ENCODE measurements at regions not wholly inside any gene's neighbourhood (a gene's known extent, or its start where the extent isn't known, plus 50 kb on each side); places are given as distances from the start of the nearest gene placed in this dataset.
"Not testable (repeated sequence)": the region's sequence is repeated elsewhere in the genome, so short reads cannot be mapped to it uniquely, and the experiment has no call there.

DNA sequence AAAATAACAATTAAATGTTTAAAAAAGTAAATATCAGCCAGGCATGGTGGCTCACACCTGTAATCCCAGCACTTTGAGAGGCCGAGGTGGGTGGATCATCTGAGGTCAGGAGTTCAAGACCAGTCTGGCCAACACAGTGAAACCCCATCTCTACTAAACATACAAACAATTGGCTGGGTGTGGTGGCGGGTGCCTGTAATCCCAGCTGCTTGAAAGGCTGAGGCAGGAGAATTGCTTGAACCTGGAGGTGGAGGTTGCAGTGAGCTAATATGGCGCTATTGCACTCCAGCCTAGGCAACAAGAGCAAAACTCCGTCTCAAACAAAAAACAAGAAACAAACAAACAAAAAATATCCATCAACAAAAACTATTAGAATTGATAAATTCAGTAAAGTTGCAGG is 77.5 kb downstream of the SNX5 start:
- DNase-seq (ENCODE audit: low spot score); H3K27me3 Mint-ChIP-seq (ENCODE audit: low read depth); H3K4me3 Mint-ChIP-seq (ENCODE audit: unreplicated experiment); H3K27ac Mint-ChIP-seq (ENCODE audit: unreplicated experiment): not testable (repeated sequence)
- H3K9me3 Mint-ChIP-seq (ENCODE audit: low read depth) = peaks cover 27% of the 10 kb centered on the region
- peaks cover 26% of the 10 kb centered on the region for H3K4me1 Mint-ChIP-seq (ENCODE audit: low read depth)
- peaks cover 15% of the 10 kb centered on the region for H3K36me3 Mint-ChIP-seq (ENCODE audit: low read depth)

DNA sequence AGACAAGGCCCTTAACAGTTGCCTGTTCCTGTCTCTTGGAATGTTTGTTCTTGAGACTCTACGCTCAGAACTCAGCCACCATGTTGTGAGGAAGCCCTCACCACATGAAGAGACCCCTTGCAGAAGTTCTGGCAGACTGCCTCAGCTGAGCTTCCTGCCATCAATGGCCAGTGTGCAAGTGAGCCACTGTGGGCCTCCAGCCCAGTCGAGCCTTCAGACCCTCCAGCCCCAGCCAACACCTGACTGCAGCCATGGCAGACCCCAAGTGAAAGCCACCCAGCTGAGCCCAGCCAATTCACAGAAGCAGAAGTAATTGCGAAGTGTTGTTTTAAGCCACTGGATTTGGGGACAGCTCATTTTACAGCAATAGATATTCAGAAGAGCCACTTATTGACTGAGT is 78.3 kb downstream of the SNX5 start:
- H3K27me3 Mint-ChIP-seq (ENCODE audit: low read depth) = no peaks in the 10 kb centered on the region
- peaks cover 15% of the 10 kb centered on the region for H3K36me3 Mint-ChIP-seq (ENCODE audit: low read depth)
- TF ChIP-seq, protein P1, sequence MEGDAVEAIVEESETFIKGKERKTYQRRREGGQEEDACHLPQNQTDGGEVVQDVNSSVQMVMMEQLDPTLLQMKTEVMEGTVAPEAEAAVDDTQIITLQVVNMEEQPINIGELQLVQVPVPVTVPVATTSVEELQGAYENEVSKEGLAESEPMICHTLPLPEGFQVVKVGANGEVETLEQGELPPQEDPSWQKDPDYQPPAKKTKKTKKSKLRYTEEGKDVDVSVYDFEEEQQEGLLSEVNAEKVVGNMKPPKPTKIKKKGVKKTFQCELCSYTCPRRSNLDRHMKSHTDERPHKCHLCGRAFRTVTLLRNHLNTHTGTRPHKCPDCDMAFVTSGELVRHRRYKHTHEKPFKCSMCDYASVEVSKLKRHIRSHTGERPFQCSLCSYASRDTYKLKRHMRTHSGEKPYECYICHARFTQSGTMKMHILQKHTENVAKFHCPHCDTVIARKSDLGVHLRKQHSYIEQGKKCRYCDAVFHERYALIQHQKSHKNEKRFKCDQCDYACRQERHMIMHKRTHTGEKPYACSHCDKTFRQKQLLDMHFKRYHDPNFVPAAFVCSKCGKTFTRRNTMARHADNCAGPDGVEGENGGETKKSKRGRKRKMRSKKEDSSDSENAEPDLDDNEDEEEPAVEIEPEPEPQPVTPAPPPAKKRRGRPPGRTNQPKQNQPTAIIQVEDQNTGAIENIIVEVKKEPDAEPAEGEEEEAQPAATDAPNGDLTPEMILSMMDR (IDR thresholded peaks at IDR 0.05) = no peak
- peaks cover 26% of the 10 kb centered on the region for H3K4me1 Mint-ChIP-seq (ENCODE audit: low read depth)
- no peak overlapping the region for H3K4me3 Mint-ChIP-seq (ENCODE audit: unreplicated experiment)
- no peak overlapping the region for H3K27ac Mint-ChIP-seq (ENCODE audit: unreplicated experiment)
- H3K9me3 Mint-ChIP-seq (ENCODE audit: low read depth) = peaks cover 27% of the 10 kb centered on the region
- no peak for DNase-seq (ENCODE audit: low spot score)

DNA sequence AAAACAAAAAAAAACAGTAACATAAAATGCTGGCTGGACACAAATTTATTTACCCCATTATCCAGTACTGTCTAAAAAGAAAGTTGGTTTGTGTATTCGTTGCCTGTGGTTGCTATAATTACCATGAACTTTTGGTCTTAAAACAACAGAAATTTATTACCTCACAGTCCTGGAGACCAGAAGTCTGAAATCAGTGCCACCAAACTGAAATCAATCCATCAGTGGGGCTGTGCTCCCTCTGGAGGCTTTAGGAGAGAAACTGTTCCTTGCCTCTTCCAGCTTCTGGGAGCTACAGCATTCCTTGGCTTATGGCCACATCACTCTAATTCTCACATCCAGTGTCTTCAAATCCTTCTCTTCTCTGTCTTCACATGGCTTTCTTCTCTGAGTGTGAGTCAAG is 79.4 kb downstream of the SNX5 start:
- Mint-ChIP-seq H3K4me3 (ENCODE audit: unreplicated experiment) (no peak overlapping the region), H3K36me3 (ENCODE audit: low read depth) (peaks cover 15% of the 10 kb centered on the region), H3K27ac (ENCODE audit: unreplicated experiment) (no peak overlapping the region), H3K27me3 (ENCODE audit: low read depth) (no peaks in the 10 kb centered on the region), H3K9me3 (ENCODE audit: low read depth) (peaks cover 27% of the 10 kb centered on the region), H3K4me1 (ENCODE audit: low read depth) (peaks cover 34% of the 10 kb centered on the region)
- TF ChIP-seq, protein P1 (IDR thresholded peaks at IDR 0.05) = peak; percentile 38
- no peak for DNase-seq (ENCODE audit: low spot score)

DNA sequence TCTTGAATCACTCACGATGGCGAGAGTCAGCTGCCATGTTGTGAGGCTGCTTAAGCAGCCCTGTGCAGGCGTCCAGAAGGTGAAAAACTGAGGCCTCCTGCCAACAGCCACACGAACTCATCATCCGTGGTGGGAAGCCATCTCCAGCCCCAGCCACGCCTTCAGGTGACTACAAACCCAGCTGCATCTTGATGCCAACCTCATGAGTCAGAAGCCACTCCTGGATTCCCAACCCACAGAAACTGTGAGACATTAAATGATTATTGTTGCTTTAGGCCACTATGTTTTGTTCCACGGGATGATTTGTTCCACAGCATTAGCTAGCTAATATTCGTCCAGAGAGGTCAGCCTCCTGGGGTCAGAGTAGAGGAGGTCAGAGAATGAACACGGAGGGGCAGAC is 80.5 kb downstream of the SNX5 start:
- TF ChIP-seq, protein P1 (IDR thresholded peaks at IDR 0.05) = no peak
- no peak overlapping the region for H3K4me3 Mint-ChIP-seq (ENCODE audit: unreplicated experiment)

DNA sequence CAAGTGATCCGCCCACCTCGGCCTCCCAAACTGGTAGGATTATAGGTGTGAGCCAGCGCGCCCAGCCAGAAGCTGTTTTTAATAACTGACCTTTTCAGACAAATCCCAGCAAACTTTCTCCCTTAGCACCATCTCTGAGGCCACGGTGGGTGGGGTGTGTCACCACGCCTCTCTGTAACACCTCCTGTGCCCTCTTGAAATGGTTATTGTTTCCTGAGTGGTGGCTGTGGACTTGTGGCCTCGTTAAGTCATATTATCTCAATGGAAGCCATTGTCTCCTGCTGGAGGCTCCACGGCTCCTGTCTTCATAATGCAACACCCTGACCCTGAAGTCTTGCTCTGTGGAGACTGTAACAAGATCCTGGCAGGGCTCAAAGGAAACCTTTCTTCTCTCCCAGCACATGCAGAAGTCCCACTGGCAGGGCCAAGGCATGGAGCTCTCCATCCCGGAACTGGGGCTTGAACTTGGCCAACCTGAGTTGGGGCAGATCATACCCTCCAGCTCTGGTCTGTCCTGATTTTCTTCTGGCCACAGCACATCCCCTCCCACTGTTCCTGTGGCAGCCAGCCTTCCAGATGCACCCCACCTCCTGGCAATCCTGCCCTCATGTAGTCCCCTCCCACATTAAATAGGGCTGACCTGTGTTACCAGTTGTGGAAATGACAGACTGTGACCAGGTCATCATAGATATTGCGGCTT is 81.1 kb downstream of the SNX5 start:
- H3K4me1 Mint-ChIP-seq (ENCODE audit: low read depth) = peaks cover 38% of the 10 kb centered on the region
- H3K27me3 Mint-ChIP-seq (ENCODE audit: low read depth) = no peaks in the 10 kb centered on the region
- peaks cover 15% of the 10 kb centered on the region for H3K36me3 Mint-ChIP-seq (ENCODE audit: low read depth)
- no peak overlapping the region for H3K4me3 Mint-ChIP-seq (ENCODE audit: unreplicated experiment)
- H3K9me3 Mint-ChIP-seq (ENCODE audit: low read depth) = peaks cover 24% of the 10 kb centered on the region
- DNase-seq (ENCODE audit: low spot score) = no peak
- H3K27ac Mint-ChIP-seq (ENCODE audit: unreplicated experiment) = no peak overlapping the region
- TF ChIP-seq, protein P1 (IDR thresholded peaks at IDR 0.05) = no peak

More for the DNA sequence above, 80.5 kb downstream of the SNX5 start:
- H3K27ac Mint-ChIP-seq (ENCODE audit: unreplicated experiment) = no peak overlapping the region
- no peak for DNase-seq (ENCODE audit: low spot score)
- H3K4me1 Mint-ChIP-seq (ENCODE audit: low read depth) = peaks cover 38% of the 10 kb centered on the region
- peaks cover 15% of the 10 kb centered on the region for H3K36me3 Mint-ChIP-seq (ENCODE audit: low read depth)
- H3K9me3 Mint-ChIP-seq (ENCODE audit: low read depth) = peaks cover 27% of the 10 kb centered on the region
- no peaks in the 10 kb centered on the region for H3K27me3 Mint-ChIP-seq (ENCODE audit: low read depth)

DNA sequence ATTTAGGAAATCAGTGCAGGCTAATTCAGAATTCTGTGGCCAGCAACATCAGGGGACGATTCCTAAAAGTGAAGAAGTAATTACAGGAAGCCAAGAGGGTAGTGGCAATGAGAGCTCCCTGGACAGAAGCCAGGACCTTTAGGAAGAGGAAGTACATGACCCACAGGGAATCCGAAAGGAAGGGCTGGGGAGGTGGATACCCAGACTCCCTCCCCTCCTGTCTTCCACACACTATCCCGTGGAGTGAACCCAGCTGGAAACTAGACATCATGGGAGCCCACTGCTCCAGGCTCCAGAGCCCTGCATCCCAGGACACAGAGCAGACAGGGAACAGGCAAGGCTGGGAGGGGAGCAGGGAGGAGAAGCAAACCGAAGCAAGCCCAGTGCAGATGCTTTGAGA is 83.0 kb downstream of the SNX5 start:
- peaks cover 12% of the 10 kb centered on the region for H3K36me3 Mint-ChIP-seq (ENCODE audit: low read depth)
- TF ChIP-seq, protein P1 (IDR thresholded peaks at IDR 0.05) = no peak
- peaks cover 41% of the 10 kb centered on the region for H3K4me1 Mint-ChIP-seq (ENCODE audit: low read depth)
- H3K27me3 Mint-ChIP-seq (ENCODE audit: low read depth) = no peaks in the 10 kb centered on the region
- H3K27ac Mint-ChIP-seq (ENCODE audit: unreplicated experiment) = peak overlapping the region; percentile 32
- peaks cover 19% of the 10 kb centered on the region for H3K9me3 Mint-ChIP-seq (ENCODE audit: low read depth)
- DNase-seq (ENCODE audit: low spot score) = no peak
- H3K4me3 Mint-ChIP-seq (ENCODE audit: unreplicated experiment) = no peak overlapping the region

All from chondrocyte (in vitro differentiated cells).